ENCODE measurements at regions not wholly inside any gene's neighbourhood (a gene's known extent, or its start where the extent isn't known, plus 50 kb on each side); places are given as distances from the start of the nearest gene placed in this dataset.

- no peaks in the 10 kb centered on the region for H3K36me3 ChIP-seq
- no peak for TF ChIP-seq CTCF (IDR thresholded peaks at IDR 0.05; ENCODE audit: low read depth, low read length)
Observed at GRCh38 chr16:60682219-60682618, 1354.0 kb downstream of the CDH8 start.

GRCh38 chr16:60681043-60681442, 1355.2 kb downstream of the CDH8 start:
- H3K36me3 ChIP-seq, result no peaks in the 10 kb centered on the region
- no peaks in the 10 kb centered on the region for H3K9me3 ChIP-seq (ENCODE audit: severe bottlenecking)
- no peak overlapping the region for H3K4me3 ChIP-seq (ENCODE audit: low read depth, low read length)
- H3K27me3 ChIP-seq (ENCODE audit: insufficient read depth, low read depth, severe bottlenecking), result peaks cover 2% of the 10 kb centered on the region
- DNase-seq, result no peak
- TF ChIP-seq CTCF (IDR thresholded peaks at IDR 0.05; ENCODE audit: low read depth, low read length), result no peak
- H3K27ac ChIP-seq, result no peak overlapping the region

More at GRCh38 chr16:60682219-60682618, 1354.0 kb downstream of the CDH8 start:
- Histone ChIP-seq H3K4me3 (ENCODE audit: low read depth, low read length) (no peak overlapping the region), H3K27me3 (ENCODE audit: insufficient read depth, low read depth, severe bottlenecking) (peaks cover 2% of the 10 kb centered on the region), H3K9me3 (ENCODE audit: severe bottlenecking) (no peaks in the 10 kb centered on the region), H3K27ac (no peak overlapping the region)
- DNase-seq, result no peak

- Histone ChIP-seq H3K27ac (no peak overlapping the region), H3K27me3 (ENCODE audit: insufficient read depth, low read depth, severe bottlenecking) (peaks cover 2% of the 10 kb centered on the region), H3K4me3 (ENCODE audit: low read depth, low read length) (no peak overlapping the region), H3K9me3 (ENCODE audit: severe bottlenecking) (no peaks in the 10 kb centered on the region), H3K36me3 (no peaks in the 10 kb centered on the region)
- DNase-seq, result no peak
- no peak for TF ChIP-seq CTCF (IDR thresholded peaks at IDR 0.05; ENCODE audit: low read depth, low read length)
Observed at GRCh38 chr16:60675022-60675421, 1361.2 kb downstream of the CDH8 start.

- no peak for DNase-seq
- Histone ChIP-seq H3K27ac (no peak overlapping the region), H3K9me3 (ENCODE audit: severe bottlenecking) (no peaks in the 10 kb centered on the region), H3K4me3 (ENCODE audit: low read depth, low read length) (no peak overlapping the region), H3K27me3 (ENCODE audit: insufficient read depth, low read depth, severe bottlenecking) (no peaks in the 10 kb centered on the region), H3K36me3 (no peaks in the 10 kb centered on the region)
- TF ChIP-seq CTCF (IDR thresholded peaks at IDR 0.05; ENCODE audit: low read depth, low read length), result no peak
Observed at GRCh38 chr16:60674241-60674640, 1362.0 kb downstream of the CDH8 start.

- H3K4me3 ChIP-seq (ENCODE audit: low read depth, low read length), result no peak overlapping the region
Observed at GRCh38 chr16:60655514-60656153, 1380.6 kb downstream of the CDH8 start.

More at GRCh38 chr16:60655514-60656153, 1380.6 kb downstream of the CDH8 start:
- Histone ChIP-seq H3K27me3 (ENCODE audit: insufficient read depth, low read depth, severe bottlenecking) (no peaks in the 10 kb centered on the region), H3K27ac (no peak overlapping the region), H3K9me3 (ENCODE audit: severe bottlenecking) (no peaks in the 10 kb centered on the region), H3K36me3 (no peaks in the 10 kb centered on the region)
- no peak for DNase-seq
- no peak for TF ChIP-seq CTCF (IDR thresholded peaks at IDR 0.05; ENCODE audit: low read depth, low read length)

Measured in WERI-Rb-1 (cell line).